Neural progenitor cell (in vitro differentiated cells): ENCODE measurements at regions not wholly inside any gene's neighbourhood (a gene's known extent, or its start where the extent isn't known, plus 50 kb on each side); places are given as distances from the start of the nearest gene placed in this dataset.
"Not testable (repeated sequence)": the region's sequence is repeated elsewhere in the genome, so short reads cannot be mapped to it uniquely, and the experiment has no call there.

Experiments used
- CTCF ChIP-seq: fragments of 200-600 bp; sonication (generic); IDR thresholded peaks from 2 replicates; pipeline ENCODE4 v1.5.1; 2017; ENCODE audit warnings: antibody characterized with exemption, mild to moderate bottlenecking
- EZH2 ChIP-seq: fragments of 200-600 bp; sonication (generic); IDR thresholded peaks from 2 replicates; pipeline ENCODE4 v1.6.1; 2017; ENCODE audit warnings: antibody characterized with exemption, mild to moderate bottlenecking, moderate library complexity
- EZH2phosphoT487 ChIP-seq: fragments of 200-600 bp; sonication (generic); IDR thresholded peaks from 2 replicates; pipeline ENCODE4 v1.6.1; 2017; ENCODE audit warnings: antibody characterized with exemption

DNA sequence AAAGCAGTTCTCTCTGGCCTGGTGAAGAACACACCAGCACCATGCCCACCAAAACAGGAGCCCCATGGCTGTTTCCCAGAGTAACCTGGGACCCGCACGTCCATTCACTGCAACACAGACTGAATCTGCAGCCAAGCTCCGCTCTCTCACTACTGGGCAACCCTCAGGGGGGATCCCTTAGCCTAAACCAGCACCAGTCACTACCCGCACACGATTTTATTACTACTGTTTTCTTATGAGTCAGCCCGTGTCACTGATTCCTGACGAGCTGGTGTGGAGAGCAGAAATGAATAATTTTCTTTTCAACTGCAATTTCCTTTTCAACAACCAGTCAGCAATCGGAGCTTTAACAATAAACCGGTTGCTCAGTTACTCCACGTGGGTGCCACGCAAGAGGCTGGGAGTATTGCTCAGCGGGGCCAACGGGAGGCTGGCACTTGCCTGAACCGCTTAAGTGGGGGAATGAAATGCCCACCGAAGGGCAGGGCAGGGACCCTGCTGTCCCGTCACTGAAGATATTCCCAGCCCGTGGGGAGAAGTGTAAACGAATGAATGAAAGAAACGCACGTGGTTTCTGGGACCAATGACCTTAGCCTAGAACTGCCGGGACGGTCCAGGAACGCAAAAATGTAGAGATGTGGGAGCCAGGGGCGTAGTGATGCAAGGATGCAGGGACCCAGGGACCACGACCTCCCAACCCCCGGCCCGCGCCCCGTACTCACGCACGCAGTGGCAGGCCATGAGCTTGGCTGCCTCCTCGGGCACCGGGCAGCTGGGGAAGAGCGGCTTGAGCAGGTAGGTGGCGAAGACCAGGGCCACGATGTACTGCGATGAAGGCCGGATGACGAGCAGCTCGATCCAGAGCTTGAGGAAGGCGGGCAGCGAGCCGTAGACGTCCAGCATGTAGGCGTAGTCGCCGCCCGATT is 50.4 kb upstream of the SPN start:
- not testable (repeated sequence) for TF ChIP-seq CTCF, EZH2phosphoT487, EZH2
